Mammary epithelial cell (primary cell): ENCODE measurements at regions not wholly inside any gene's neighbourhood (a gene's known extent, or its start where the extent isn't known, plus 50 kb on each side); places are given as distances from the start of the nearest gene placed in this dataset.

Experiments
- EZH2 ChIP-seq: IDR thresholded peaks from 2 replicates; pipeline ENCODE4 v1.6.1; 2012; ENCODE audit warnings: low read length, inconsistent platforms, borderline replicate concordance
- TF ChIP-seq, protein P1 (sequence below), 2 donors: IDR thresholded peaks in 1 of 2; conservative IDR thresholded peaks in 1 of 2; 2 replicates each; pipeline ENCODE4 v1.5.1; 2011 to 2012; ENCODE audit warnings: inconsistent platforms in 2 of 2, low read length in 2 of 2, mild to moderate bottlenecking in 2 of 2, control low read depth in 1 of 2, low read depth in 1 of 2; ENCODE audit not compliant: insufficient read depth in 1 of 2; ENCODE audit errors: extremely low read depth in 1 of 2

GRCh38 chr2:54384301-54385203, 71.6 kb upstream of the SPTBN1 start:
- TF ChIP-seq, protein P1, sequence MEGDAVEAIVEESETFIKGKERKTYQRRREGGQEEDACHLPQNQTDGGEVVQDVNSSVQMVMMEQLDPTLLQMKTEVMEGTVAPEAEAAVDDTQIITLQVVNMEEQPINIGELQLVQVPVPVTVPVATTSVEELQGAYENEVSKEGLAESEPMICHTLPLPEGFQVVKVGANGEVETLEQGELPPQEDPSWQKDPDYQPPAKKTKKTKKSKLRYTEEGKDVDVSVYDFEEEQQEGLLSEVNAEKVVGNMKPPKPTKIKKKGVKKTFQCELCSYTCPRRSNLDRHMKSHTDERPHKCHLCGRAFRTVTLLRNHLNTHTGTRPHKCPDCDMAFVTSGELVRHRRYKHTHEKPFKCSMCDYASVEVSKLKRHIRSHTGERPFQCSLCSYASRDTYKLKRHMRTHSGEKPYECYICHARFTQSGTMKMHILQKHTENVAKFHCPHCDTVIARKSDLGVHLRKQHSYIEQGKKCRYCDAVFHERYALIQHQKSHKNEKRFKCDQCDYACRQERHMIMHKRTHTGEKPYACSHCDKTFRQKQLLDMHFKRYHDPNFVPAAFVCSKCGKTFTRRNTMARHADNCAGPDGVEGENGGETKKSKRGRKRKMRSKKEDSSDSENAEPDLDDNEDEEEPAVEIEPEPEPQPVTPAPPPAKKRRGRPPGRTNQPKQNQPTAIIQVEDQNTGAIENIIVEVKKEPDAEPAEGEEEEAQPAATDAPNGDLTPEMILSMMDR (conservative IDR thresholded peaks at IDR 0.05 in 1 of 2, IDR thresholded peaks at IDR 0.05 in 1 of 2; ENCODE audit: extremely low read depth in 1 of 2, insufficient read depth in 1 of 2, low read depth in 1 of 2, low read length in 2 of 2): no peak
- no peak for TF ChIP-seq EZH2
